CD14-positive monocyte (primary cell): ENCODE measurements at regions not wholly inside any gene's neighbourhood (a gene's known extent, or its start where the extent isn't known, plus 50 kb on each side); places are given as distances from the start of the nearest gene placed in this dataset.

Experiments
- DNase-seq, 3 donors: peaks; one replicate each; pipeline ENCODE4 v3.0.0-alpha.2; 2011 to 2022
- H2AFZ ChIP-seq: 2 replicates; pipeline ENCODE4 v1.6.0; 2012; ENCODE audit warnings: mild to moderate bottlenecking, low read depth, low read length, inconsistent platforms; ENCODE audit not compliant: insufficient read depth, poor library complexity, severe bottlenecking
- H3K27ac ChIP-seq, 2 donors: 1 replicate in 1 of 2; 2 replicates in 1 of 2; pipeline ENCODE4 v1.5.1; 2012 to 2013; ENCODE audit warnings: low read length in 2 of 2, control low read depth in 1 of 2, inconsistent platforms in 1 of 2, low read depth in 1 of 2, mild to moderate bottlenecking in 1 of 2
- H3K27me3 ChIP-seq, 2 donors: one replicate each; pipeline versions ENCODE4 v1.6.0 to v1.6.1; 2011 to 2013; ENCODE audit warnings: low read length in 2 of 2; ENCODE audit not compliant: control insufficient read depth in 2 of 2, insufficient read depth in 2 of 2
- H3K36me3 ChIP-seq, 2 donors: replicated peaks in 1 of 2; 1 replicate in 1 of 2; 2 replicates in 1 of 2; pipeline versions ENCODE4 v1.5.1 to v1.6.1; 2012 to 2013; ENCODE audit warnings: low read length in 2 of 2, control low read depth in 1 of 2, inconsistent platforms in 1 of 2, mild to moderate bottlenecking in 1 of 2; ENCODE audit not compliant: insufficient read depth in 2 of 2, control insufficient read depth in 1 of 2
- H3K4me1 ChIP-seq, 2 donors: 1 replicate in 1 of 2; 2 replicates in 1 of 2; pipeline versions ENCODE4 v1.5.1 to v1.6.1; 2012 to 2013; ENCODE audit warnings: low read length in 2 of 2, control low read depth in 1 of 2, inconsistent platforms in 1 of 2, mild to moderate bottlenecking in 1 of 2, moderate library complexity in 1 of 2; ENCODE audit not compliant: insufficient read depth in 2 of 2, control insufficient read depth in 1 of 2
- H3K4me2 ChIP-seq: replicated peaks from 2 replicates; pipeline ENCODE3; 2012; ENCODE audit warnings: low read length, moderate library complexity, mild to moderate bottlenecking; ENCODE audit not compliant: poor library complexity, severe bottlenecking; ENCODE audit errors: extremely low read depth
- H3K4me3 ChIP-seq, 3 experiments: fragments of 200-600 bp in 1 of 3; sonication (generic) in 1 of 3; replicated peaks in 1 of 3; 1 replicate in 2 of 3; 2 replicates in 1 of 3; pipeline ENCODE4 v1.5.1; 2011 to 2013; ENCODE audit warnings: low read length in 3 of 3, mild to moderate bottlenecking in 3 of 3, control low read depth in 2 of 3, low read depth in 2 of 3, inconsistent platforms in 1 of 3, moderate library complexity in 1 of 3
- H3K79me2 ChIP-seq: 2 replicates; pipeline ENCODE4 v1.6.0; 2012; ENCODE audit warnings: mild to moderate bottlenecking, control low read depth, inconsistent platforms, low read length, moderate library complexity; ENCODE audit not compliant: insufficient read depth
- H3K9ac ChIP-seq: 2 replicates; pipeline ENCODE4 v1.6.0; 2017; ENCODE audit warnings: low read length, mild to moderate bottlenecking; ENCODE audit not compliant: insufficient read depth, poor library complexity, severe bottlenecking
- H3K9me3 ChIP-seq, 2 donors: replicated peaks in 1 of 2; 1 replicate in 1 of 2; 2 replicates in 1 of 2; pipeline versions ENCODE4 v1.5.1 to v1.6.1; 2012 to 2013; ENCODE audit warnings: low read length in 2 of 2, control low read depth in 1 of 2; ENCODE audit not compliant: control insufficient read depth in 1 of 2, insufficient read depth in 1 of 2
- H4K20me1 ChIP-seq: 2 replicates; pipeline ENCODE4 v1.6.0; 2012; ENCODE audit warnings: mild to moderate bottlenecking, low read length, control low read depth, moderate library complexity; ENCODE audit not compliant: insufficient read depth
- H3K27ac Mint-ChIP-seq, 7 donors: one replicate each; pipeline ENCODE4 v1.8.0; 2020; ENCODE audit warnings: mild to moderate bottlenecking in 7 of 7, mixed read lengths in 7 of 7, moderate library complexity in 6 of 7, inconsistent platforms in 2 of 7
- H3K27me3 Mint-ChIP-seq, 3 donors: one replicate each; pipeline ENCODE4 v1.8.0; 2021 to 2022; ENCODE audit warnings: low read depth in 3 of 3, mild to moderate bottlenecking in 3 of 3, mixed read lengths in 3 of 3, moderate library complexity in 3 of 3, inconsistent platforms in 1 of 3
- H3K36me3 Mint-ChIP-seq, 2 donors: one replicate each; pipeline ENCODE4 v1.8.0; 2020; ENCODE audit warnings: mixed read lengths in 2 of 2, inconsistent platforms in 1 of 2, mild to moderate bottlenecking in 1 of 2
- H3K4me1 Mint-ChIP-seq: one replicate; pipeline ENCODE4 v1.8.0; 2020; ENCODE audit warnings: mild to moderate bottlenecking, mixed read lengths
- H3K4me3 Mint-ChIP-seq, 2 donors: one replicate each; pipeline ENCODE4 v1.8.0; 2020; ENCODE audit warnings: mild to moderate bottlenecking in 2 of 2, mixed read lengths in 2 of 2, moderate library complexity in 1 of 2
- H3K9me3 Mint-ChIP-seq, 7 donors: one replicate each; pipeline ENCODE4 v1.8.0; 2020 to 2022; ENCODE audit warnings: mixed read lengths in 7 of 7, mild to moderate bottlenecking in 6 of 7, moderate library complexity in 6 of 7, inconsistent platforms in 2 of 7
- WGBS: methylation state at CpG from one replicate; pipeline ENCODE4 v1.1.5; 2013; ENCODE audit warnings: missing lambda C conversion rate; ENCODE audit not compliant: insufficient coverage; 5-methylcytosine and 5-hydroxymethylcytosine counted together
- intact Hi-C, 2 donors: fragments of 100-400 bp; cut with micrococcal nuclease; formaldehyde crosslinking; loops; one replicate each; pipeline versions ENCODE4 v1.15.0 to v1.15.1; 2023
- TF ChIP-seq, protein P1 (sequence below): fragments of 200-600 bp; IDR thresholded peaks from one replicate; pipeline ENCODE4 v1.8.0; 2022; ENCODE audit warnings: antibody characterized with exemption, mild to moderate bottlenecking

DNA sequence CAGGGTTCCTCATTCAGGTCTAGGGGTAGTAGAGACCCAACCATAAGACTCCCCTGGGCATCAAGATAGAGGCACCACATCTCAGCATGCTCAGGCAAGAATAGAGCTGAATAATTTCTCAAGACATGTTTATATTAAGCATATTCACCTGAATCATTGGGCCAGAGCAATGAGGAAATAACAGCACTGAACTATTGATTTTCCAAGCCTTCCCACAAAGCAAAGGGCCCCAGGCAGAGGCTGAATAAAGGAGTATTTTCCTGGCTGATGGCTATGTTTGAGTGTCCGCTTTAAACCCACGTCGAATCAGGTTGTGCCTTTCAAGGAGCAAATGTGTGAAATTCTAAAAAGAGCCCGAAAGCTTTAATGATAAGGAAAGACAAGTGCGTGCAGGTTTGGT lies 129.2 kb downstream of the HSD17B3 start:
- Mint-ChIP-seq H3K9me3 (peaks cover 0 to 2% (median 0%) of the 10 kb centered on the region in 7 donors), H3K27ac (no peak overlapping the region), H3K36me3 (no peaks in the 10 kb centered on the region), H3K27me3 (peaks cover 4 to 11% (median 5%) of the 10 kb centered on the region in 3 donors), H3K4me3 (no peak overlapping the region), H3K4me1 (no peaks in the 10 kb centered on the region)
- Histone ChIP-seq H3K9ac (no peak overlapping the region), H3K4me1 (no peaks in the 10 kb centered on the region), H3K4me2 (no peak overlapping the region), H3K79me2 (no peaks in the 10 kb centered on the region), H3K27ac (no peak overlapping the region), H3K4me3 (no peak overlapping the region), H3K27me3 (peaks cover 0 to 5% of the 10 kb centered on the region in 2 donors), H2AFZ (no peak overlapping the region), H3K36me3 (no peaks in the 10 kb centered on the region), H4K20me1 (no peaks in the 10 kb centered on the region), H3K9me3 (no peaks in the 10 kb centered on the region)
- WGBS = 95% methylated on average over 5 of the region's 5 CpGs
- no peak for DNase-seq
- intact Hi-C loops = no loop called here
- TF ChIP-seq, protein P1, sequence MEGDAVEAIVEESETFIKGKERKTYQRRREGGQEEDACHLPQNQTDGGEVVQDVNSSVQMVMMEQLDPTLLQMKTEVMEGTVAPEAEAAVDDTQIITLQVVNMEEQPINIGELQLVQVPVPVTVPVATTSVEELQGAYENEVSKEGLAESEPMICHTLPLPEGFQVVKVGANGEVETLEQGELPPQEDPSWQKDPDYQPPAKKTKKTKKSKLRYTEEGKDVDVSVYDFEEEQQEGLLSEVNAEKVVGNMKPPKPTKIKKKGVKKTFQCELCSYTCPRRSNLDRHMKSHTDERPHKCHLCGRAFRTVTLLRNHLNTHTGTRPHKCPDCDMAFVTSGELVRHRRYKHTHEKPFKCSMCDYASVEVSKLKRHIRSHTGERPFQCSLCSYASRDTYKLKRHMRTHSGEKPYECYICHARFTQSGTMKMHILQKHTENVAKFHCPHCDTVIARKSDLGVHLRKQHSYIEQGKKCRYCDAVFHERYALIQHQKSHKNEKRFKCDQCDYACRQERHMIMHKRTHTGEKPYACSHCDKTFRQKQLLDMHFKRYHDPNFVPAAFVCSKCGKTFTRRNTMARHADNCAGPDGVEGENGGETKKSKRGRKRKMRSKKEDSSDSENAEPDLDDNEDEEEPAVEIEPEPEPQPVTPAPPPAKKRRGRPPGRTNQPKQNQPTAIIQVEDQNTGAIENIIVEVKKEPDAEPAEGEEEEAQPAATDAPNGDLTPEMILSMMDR = no peak

DNA sequence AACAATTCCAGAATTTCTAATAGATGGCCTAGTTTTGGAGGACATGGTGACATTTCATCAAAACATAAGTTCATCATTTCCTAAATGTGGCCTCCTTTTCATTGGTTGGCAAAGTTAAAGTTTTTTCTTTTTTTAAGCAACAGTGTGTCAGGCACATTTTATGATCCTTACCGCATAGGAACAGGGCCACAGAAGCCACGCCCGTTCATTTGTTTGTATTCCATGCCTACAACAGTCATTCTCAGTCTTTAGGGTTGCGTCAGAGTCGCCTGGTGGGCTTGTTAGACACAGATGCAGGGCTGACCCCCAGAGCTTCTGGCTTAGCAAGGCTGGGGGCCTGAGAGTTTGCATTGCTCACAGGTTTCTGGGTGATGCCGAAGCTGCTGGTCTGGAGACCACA lies 130.2 kb downstream of the HSD17B3 start:
- Histone ChIP-seq H3K9ac (no peak overlapping the region), H3K4me1 (no peaks in the 10 kb centered on the region), H3K27me3 (peaks cover 0 to 2% of the 10 kb centered on the region in 2 donors), H3K36me3 (no peaks in the 10 kb centered on the region), H3K4me3 (no peak overlapping the region), H4K20me1 (no peaks in the 10 kb centered on the region), H3K9me3 (no peaks in the 10 kb centered on the region), H2AFZ (no peak overlapping the region), H3K79me2 (no peaks in the 10 kb centered on the region), H3K27ac (no peak overlapping the region), H3K4me2 (no peak overlapping the region)
- H3K36me3 Mint-ChIP-seq = no peaks in the 10 kb centered on the region
- intact Hi-C loops = no loop called here
- peaks cover 2 to 7% (median 6%) of the 10 kb centered on the region in 3 donors for H3K27me3 Mint-ChIP-seq
- TF ChIP-seq, protein P1 = no peak
- H3K27ac Mint-ChIP-seq = no peak overlapping the region
- WGBS = 93% methylated on average over 4 of the region's 6 CpGs
- H3K9me3 Mint-ChIP-seq = peaks cover 0 to 4% (median 0%) of the 10 kb centered on the region in 7 donors
- DNase-seq = no peak
- H3K4me3 Mint-ChIP-seq = no peak overlapping the region
- no peaks in the 10 kb centered on the region for H3K4me1 Mint-ChIP-seq
